NCI-H2196 treated with DMSO at 0.1 percent for 48 hours (cell line): ENCODE measurements at regions not wholly inside any gene's neighbourhood (a gene's known extent, or its start where the extent isn't known, plus 50 kb on each side); places are given as distances from the start of the nearest gene placed in this dataset.
A peak's percentile ranks its signal among the peaks of the same experiment; 100 is the strongest.

Experiments
- DNase-seq: peaks from one replicate; lab custom pipeline; 2025; ENCODE audit not compliant: unreplicated experiment; lab: John Stamatoyannopoulos, UW

DNA sequence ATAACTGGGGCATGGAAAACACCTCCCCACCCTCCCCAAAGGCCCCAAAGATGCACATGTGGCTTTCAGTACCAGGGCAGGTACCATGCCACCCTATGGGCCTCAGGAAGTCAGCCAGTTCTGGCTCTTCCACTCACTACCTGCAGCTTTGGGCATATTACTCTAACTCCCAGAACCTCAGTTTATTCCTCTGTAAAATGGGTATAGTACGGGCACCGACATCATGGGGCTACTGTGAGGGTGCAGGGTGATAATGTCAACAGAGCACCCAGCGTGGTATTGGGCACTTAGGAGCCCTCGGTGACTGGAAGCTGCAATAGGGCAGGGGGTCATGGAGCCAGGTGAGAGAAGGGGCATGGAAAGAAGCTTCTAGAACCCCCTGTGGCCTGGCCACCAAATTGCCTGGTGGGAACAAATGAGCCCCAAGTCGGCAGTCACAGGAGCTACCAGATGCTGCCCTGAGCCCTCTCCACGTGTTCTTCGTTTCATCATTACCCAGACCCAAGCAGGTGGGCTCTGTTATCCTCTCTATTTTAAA, 512.1 kb downstream of the SHQ1 start:
- DNase-seq = no peak

DNA sequence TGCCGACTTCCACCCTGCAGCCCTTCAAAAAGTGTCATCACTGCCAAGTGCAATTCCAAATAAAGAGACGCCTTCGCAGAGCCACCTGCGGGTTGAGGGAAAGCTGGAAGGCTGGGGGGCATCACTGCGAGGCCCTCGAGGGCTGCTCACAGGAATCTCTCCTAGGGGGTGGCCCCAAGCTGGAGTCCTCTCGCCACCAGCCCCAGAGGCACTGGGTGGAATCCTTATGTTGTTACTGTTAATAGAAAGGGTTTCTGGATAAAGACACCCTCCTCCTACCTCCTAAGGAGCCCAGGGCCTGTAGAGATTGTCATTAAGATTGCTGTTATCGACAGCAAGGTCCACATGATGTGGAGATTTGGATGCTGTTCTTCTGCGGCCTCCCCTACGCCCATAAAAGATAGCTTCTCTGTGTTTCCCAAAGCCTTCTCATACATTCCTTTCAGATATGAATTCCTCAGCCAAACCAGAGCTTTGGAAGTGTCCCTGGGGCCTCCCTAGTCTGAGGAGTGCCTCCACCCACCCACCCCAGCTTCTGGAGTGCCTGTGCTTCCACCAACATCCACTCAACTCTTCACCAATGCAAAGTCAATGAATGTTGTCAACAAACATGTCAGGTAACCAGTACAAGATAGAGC, 512.7 kb downstream of the SHQ1 start:
- no peak for DNase-seq

DNA sequence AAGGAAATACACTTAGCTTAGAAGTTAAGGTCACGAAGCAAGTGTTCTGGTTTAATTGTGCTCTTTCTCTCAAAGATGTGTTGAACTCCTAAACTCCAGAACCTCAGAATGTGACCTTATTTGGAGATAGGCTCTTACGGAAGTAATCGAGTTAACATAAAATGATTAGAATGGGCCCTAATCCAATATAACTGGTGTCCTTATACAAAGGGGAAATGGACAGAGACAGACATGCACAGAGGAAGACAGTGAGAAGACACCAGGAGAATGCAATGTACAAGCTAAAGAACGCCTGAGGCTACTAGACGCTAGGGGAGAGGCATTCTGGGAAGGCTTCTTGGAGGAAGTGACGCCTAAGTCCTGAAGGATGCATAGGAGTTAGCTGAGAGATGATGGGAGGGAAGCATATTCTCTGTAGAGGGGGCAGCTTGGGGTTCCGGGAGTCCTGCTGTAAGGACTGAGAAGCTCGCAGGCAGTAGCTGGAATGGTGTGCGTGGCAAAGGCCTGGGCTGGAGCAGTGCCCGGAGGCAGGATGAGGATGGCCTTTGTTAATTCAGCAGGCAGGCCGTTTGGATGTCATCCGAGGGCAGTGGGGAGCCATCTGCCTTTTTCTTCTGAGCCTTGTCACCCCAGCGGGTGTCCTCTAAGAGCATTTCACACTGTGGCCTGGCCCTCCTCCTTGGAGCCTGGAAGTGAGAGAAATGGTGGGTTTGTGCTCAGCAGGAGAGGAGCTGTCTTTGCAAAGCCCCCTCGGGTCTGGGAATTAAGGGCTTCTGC, 513.4 kb downstream of the SHQ1 start:
- DNase-seq = no peak

DNA sequence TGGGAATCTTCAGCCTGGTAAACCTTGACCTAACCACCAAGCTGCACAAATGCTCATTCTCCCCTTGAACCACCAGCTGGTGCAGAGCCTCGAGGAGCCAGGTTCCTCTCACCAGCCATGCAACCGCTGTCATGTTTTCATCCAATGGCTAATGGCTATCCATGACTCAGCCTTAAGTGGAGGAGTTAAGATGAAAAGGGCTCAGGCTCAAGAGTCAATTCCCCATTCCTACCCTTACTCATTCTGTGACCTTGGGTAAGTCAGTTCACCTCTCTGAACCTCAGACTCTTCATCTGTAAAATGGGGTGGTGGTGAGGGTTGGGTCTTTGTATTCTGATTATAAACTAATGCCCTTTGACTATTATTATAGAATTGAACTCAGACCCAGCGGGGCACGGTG, 515.6 kb downstream of the SHQ1 start:
- no peak for DNase-seq

DNA sequence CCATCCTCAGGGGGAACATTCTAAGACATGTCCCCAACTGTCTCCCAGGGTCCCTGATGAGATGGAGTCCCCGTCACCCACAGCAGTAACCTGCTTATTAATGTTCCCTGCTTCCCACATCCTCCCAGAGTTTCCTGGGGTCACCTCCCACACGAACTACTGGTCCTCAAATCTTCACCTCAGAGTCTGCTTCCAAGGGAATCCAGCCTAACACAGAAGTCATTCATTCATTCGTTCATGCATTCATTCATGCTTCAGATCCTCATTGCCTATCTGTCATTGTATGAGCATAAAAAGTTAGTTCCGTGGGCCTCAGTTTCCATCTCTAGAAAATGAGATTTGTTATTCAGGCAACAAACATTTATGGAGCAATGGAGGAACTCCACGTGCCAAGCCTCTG, 516.2 kb downstream of the SHQ1 start:
- DNase-seq = no peak

DNA sequence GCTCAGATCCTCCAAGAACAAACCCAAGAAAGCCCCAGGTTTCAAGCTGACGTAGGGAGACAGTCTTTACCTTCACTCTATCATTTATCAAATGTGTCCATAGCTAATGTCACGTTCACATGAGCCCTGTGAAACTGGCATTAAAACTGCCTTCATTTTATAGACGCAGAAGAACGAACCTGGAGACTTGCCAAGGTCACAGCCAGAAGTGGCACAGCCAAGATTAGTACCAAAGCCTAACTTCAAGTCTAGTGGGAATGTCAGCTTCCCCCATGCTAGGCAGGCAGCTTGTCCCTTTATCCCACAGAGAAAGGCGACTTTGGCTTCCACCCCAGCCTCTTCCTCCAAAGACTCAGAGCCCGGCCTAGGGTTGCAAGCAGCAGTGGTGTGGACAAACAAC, 517.2 kb downstream of the SHQ1 start:
- no peak for DNase-seq

DNA sequence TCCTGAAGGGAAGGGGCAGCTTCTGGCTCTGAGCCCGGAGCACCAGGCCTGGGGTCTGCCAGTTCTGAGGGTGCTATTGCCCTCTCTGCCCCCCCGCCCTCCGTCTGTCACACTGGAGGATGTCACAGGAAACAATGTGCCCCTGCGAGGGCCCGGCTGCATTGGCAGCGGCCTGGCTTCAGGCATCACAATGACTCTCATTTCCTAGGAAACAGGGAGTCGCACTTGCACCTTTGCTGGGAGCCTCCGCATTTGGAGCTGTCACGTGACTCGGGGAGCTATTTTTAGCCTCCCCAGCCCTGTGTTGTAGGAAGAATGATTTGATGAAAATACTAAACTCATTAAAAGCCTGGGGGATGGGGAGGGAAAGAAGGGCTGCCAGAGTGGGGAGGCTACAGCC, 518.9 kb downstream of the SHQ1 start:
- DNase-seq = no peak

DNA sequence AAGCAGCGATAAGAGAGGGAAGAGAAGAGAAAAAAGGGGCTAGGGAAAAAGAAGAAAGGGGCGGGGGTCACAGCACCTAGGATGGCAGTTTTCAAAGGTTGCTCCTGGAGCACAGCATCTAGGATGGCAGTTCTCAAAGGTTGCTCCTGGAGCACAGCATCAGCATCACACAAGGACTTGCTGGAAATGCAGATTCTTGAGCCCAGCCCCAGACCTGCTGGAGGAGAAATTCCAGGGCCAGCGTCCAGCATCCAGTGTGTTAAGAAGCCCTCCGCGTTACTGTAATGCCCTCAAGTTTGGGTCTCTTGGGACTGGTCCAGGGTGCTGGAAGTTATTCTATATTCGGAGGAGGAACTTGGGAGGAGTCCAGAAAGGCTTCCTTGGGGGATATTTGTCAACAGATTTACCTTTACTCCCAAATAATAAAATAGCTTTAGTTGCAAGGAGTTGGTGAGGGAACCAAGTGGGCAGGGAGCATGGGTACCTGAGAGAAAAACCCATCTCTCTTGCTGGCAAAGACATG, 519.4 kb downstream of the SHQ1 start:
- no peak for DNase-seq

DNA sequence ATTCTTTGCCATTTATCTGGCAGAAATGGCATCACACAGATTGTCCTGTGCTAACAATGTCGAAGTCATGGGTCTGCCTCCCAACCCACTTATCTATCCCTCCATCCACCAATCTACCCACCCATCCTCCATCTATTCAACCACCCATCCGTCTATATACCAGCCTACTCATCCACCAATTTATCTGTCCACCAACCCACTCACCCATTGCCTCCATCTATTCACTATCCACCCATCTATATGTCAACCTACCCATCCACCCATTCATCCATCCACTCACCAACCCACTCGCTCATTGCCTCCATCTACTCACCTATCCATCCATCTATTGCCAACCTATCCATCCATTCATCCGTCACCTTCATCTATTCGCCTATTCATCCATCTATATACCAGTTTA, 521.2 kb downstream of the SHQ1 start:
- no peak for DNase-seq

DNA sequence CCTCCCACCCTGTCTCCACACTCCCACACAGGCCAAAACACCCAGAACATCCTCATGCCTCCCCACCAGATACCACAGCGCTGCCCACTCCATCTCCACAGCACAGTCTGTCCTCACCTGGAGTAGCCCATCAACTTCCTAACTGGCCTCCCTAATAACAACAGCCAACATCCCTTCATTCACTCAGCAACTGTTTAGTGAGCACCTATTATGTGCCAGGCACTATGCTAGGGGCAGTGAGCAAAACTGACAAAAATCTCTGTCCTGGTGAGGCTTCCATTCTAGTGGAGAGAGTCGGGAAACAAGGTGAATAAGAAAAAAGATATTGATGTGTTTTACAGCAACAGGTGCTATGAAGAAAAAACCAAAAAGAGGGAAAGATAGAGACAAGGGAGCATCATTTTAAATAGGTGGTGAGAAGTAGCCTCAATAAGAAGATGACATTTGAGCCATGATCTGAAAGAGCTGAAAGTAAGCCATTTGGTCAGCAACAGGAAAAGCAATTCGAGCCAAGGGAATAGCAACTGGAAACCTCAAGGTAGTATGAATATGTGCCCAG, 523.9 kb downstream of the SHQ1 start:
- no peak for DNase-seq

DNA sequence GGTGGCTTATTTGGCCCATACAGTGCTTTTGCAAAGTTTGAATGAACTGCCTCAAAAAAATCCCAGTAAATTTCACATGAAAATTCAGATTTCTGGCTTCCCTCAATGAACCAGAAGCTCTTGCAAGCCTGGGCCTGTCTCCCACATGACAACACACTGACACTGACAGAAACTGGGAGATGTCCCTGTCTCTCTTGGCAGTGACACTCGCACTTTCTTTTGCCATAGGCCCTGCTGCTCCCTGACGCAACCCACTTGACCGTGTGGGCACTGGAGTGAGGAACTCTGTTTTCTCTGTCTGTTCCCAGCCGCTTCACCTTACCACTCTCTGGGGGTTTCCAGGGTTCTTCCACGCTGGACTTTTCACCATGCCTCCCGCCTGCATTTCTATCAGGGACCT, 524.5 kb downstream of the SHQ1 start:
- DNase-seq = no peak

DNA sequence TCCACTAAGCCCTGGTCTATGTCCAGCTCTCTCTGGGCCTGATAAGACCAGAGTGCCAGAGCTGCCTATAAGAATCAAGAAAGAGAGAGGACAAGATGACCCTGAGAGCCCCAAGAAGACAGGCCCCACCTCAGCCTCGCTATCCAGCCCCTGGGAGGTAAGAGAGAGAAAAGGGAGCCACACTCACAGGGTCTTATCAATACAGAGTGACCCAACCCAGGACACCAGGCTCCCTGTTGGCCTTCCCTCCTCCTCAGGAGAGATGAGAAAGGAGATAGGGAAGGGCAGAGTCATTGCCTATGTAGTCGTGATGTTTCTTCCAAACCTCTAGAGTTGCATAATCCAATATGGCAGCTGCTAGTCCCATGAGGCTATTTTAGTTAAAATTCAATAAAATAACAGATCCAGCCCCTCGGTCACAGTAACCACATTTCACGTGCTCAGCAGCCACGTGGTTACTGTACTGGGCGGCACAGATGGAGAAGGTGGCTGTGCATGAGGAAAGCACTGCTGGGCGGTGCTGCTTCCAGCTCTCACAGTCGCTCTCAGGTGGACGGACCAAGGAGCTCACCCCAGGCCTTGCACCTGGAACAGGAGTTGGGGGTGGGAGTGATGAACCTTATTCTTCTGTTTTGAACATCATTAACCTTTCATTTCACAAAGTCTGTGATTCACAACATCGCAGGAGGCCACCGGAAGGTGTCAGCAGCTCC, 525.8 kb downstream of the SHQ1 start:
- DNase-seq = no peak

DNA sequence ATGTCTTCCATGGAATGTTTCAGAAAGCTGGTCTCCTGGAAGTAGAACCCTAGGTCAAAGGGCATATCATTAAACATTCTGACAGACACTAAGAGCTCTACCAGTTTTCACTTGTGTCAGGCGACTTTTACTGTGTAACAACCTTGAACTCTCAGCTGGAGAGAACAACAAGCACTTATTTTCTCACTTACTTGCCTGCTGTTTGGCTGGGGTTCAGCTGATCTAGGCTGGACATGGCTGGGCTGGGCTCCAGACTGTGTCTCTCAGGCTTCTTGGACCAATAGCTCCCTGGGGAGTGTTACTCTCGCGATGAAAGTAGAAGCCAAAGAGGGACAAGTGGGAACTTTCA, 527.3 kb downstream of the SHQ1 start:
- DNase-seq = no peak

DNA sequence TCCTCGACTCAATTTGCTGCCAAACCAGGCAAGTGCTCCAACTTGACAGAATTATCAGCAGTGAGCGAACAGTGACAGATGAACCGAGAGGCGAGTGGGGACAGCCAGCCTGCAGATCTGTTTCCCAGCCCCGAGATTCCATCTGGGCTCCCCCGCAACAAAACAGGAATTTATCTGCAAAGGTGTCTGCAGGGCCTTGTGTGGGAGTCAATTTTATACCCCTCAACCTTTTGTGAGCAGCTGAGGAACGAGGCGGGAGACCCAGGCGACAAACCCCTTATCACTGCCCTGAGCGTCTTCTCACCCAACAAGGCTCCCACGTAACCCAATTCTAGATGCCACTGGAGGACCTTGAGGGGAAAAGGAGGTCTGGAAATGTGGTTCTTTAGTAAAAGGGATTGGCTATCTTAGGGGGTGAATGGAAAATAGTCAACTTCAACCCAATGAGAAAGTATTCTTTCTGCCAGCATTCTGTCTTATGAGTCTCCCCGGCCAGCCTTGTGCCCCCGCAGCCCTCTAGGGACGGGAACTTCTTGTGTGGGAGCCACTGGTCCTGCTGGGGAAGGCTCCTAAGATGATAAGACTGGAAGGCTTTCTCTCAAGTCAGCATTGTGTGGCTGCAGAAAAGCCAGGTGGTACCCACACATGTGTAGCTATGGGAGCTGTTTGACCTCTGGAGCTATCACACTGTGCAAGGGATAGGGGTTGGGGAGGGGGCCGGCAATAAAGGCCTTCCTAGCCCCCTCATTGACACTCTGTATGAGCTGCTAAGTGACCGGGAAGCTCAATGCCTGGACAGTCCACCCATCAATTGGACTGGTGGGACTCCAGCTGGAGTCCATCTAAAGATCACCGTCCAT, 527.9 kb downstream of the SHQ1 start:
- DNase-seq = no peak

DNA sequence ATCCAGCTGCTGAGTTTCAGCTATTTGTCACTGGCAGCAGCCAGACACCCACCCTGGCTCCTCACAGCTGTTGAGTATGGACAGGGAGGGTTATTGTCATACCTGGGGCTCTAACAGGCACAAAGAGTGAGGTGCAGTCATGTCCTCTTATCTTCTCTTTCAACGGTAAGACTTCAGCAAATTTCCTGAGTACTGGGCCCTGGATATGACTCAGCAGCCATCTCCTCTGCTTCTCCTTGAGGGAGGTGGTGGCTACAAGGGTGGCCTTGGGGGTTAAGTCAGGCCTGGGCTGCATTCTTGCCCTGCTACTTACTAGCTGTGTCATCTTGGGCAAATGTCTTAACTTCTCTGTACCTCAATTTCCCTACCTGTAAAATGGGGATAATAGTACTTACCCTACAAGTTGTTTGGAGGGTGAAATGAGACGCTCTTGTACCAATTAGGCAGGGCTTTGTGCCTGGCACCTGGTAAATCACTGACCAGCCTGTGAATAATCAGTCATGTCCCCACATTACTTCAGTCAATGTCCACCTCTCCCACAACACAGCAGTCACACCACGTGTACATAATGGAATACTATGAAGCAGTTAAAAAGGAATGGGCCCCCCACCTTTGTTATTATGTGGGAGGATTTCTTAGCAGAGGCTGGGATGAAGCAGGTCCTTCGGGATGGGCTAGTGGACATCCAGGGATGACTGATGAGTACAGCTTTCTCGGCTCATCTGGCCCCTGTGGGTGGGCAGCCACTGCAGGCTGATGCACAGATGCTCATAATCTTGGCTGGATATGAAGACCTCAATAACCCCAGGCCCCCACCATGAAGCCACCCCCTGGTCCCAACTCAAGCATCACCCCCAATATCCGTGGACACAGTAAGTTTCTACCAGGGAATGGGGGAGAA, 528.8 kb downstream of the SHQ1 start:
- no peak for DNase-seq

DNA sequence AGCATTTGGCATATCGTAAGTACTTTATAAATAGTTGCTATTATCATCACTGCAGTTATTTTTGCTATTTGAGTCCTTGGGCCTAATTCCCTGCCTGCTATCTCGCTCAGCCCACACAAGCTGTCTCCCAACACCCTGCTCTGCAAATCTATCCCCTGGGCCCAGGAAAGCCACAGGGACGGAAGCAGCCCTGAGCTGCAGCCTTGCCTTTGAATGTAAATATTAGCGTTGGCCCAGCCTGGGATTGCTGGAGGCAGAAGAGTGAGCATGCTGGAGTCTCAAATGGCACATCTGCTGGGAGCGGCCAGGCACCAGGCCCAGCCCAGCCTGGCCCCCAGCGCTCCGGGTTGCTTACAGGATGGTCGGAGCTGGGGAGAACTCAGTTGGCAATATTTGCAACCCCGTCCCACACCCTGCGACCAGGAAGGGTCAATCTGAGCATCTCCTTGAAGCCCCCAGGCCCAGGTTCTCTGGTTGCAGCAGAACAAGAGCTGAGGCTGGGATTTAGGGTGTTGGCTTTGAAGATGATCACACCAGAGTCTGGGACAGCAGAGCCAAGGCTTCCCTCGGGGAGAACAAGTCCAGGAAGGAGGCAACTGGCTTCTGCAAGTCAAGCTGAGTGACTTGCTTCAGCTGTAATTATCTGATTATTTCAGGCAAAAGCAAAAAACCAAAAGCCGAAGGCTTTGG, 529.6 kb downstream of the SHQ1 start:
- DNase-seq = peak; percentile 18

DNA sequence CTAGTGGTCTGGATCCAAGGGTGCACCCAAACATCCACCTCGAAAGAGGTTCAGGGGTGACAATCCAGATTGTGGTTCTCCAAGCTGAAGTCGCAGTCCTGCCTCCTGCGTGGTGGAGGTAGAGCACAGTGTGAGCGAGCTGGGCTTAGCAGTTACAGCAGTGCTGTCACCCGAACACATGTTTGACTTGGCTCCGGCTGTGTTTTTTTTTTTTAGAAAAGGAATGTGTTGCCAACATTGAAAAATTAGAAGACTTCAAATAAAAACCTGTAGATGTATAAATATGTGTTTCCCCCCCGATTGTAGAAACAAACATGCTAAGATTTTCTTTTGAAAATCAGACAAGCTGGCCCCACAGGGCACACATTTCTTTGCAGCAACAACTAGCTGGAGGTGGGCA, 530.8 kb downstream of the SHQ1 start:
- DNase-seq = no peak

DNA sequence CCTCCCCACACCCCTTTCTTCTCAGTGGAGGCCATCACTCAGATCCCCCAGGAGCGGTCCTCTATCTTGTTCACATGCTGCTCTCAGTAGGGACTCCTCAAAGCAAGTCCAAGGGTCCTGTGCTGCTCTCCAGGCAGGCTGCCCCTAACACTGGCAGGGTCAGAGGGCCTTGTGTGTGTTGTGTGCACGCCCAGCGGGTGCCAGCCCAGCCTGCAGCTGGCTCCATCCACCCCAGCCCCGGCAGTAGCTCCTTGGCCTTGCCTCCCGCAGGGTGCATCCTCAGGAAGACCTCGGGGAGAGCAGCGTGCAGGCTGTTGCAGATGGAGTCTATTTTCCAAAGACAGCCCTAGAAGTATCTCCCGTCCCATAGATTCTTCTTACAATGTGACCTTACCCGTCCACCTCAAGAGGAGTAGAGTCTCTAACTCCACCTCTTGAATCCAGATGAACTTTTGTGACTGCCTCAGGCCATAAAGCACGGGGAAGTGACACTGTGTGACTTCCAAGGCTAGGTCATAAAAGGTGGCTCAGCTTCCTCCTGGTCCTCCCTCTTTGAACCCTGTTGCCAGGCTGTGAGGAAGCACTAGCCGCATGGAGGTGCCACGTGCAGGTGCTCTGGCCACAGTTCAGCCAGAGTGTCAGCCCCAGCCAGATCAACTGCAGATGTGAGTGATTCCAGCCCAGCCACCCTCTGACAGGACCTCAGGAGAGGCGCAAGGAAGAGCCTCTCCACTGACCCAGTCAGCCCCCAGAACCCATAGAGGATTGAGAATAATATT, 531.6 kb downstream of the SHQ1 start:
- no peak for DNase-seq
